ENCODE measurements at regions not wholly inside any gene's neighbourhood (a gene's known extent, or its start where the extent isn't known, plus 50 kb on each side); places are given as distances from the start of the nearest gene placed in this dataset.

GRCh38 chr16:85979605-85980004, 80.6 kb downstream of the IRF8 start:
- no peak for DNase-seq
- intact Hi-C loops (cut with DNase I; ENCODE audit: low total_unique reads), result no loop called here
- Histone ChIP-seq H3K27me3 (peaks cover 0 to 29% (median 0%) of the 10 kb centered on the region in 3 donors), H3K9me3 (no peaks in the 10 kb centered on the region), H3K27ac (no peak overlapping the region), H3K36me3 (no peaks in the 10 kb centered on the region), H3K4me1 (peaks cover 0 to 16% (median 8%) of the 10 kb centered on the region in 4 donors), H3K4me3 (no peak overlapping the region)
- TF ChIP-seq CTCF (IDR thresholded peaks at IDR 0.05) (no peak), EP300 (IDR thresholded peaks at IDR 0.05) (no peak), POLR2A (IDR thresholded peaks at IDR 0.05) (no peak), POLR2AphosphoS5 (IDR thresholded peaks at IDR 0.05) (no peak)
- WGBS, 5 donors, result 52 to 65% (median 58%) methylated on average over 11 of the region's 11 CpGs

GRCh38 chr16:85980686-85981085, 81.7 kb downstream of the IRF8 start:
- Histone ChIP-seq H3K9me3 (no peaks in the 10 kb centered on the region), H3K36me3 (no peaks in the 10 kb centered on the region), H3K4me3 (no peak overlapping the region), H3K27me3 (peaks cover 0 to 35% (median 0%) of the 10 kb centered on the region in 3 donors), H3K27ac (no peak overlapping the region), H3K4me1 (peaks cover 0 to 5% (median 0%) of the 10 kb centered on the region in 4 donors)
- intact Hi-C loops (cut with DNase I; ENCODE audit: low total_unique reads), result no loop called here
- WGBS, 5 donors, result 86 to 96% (median 92%) methylated on average over 6 of the region's 6 CpGs
- TF ChIP-seq CTCF (IDR thresholded peaks at IDR 0.05) (no peak), POLR2AphosphoS5 (IDR thresholded peaks at IDR 0.05) (no peak), POLR2A (IDR thresholded peaks at IDR 0.05) (no peak), EP300 (IDR thresholded peaks at IDR 0.05) (no peak)
- DNase-seq, result no peak

GRCh38 chr16:85981826-85982562, 83.0 kb downstream of the IRF8 start:
- Histone ChIP-seq H3K36me3 (no peaks in the 10 kb centered on the region), H3K9me3 (no peaks in the 10 kb centered on the region), H3K27ac (no peak overlapping the region), H3K27me3 (peaks cover 0 to 35% (median 0%) of the 10 kb centered on the region in 3 donors), H3K4me1 (peaks cover 0 to 4% (median 2%) of the 10 kb centered on the region in 4 donors), H3K4me3 (no peak overlapping the region)
- TF ChIP-seq CTCF (IDR thresholded peaks at IDR 0.05), result no peak
- TF ChIP-seq POLR2AphosphoS5 (IDR thresholded peaks at IDR 0.05), result no peak
- TF ChIP-seq POLR2A (IDR thresholded peaks at IDR 0.05), result no peak
- TF ChIP-seq EP300 (IDR thresholded peaks at IDR 0.05), result no peak
- 85 to 92% (median 90%) methylated on average over 16 of the region's 16 CpGs for WGBS, 5 donors
- intact Hi-C loops (cut with DNase I; ENCODE audit: low total_unique reads), result no loop called here
- no peak for DNase-seq

- peak in 1 of 2 donors; percentile 29 for DNase-seq
- Histone ChIP-seq H3K4me1 (peaks cover 0 to 9% (median 7%) of the 10 kb centered on the region in 4 donors), H3K27me3 (peaks cover 0 to 35% (median 0%) of the 10 kb centered on the region in 3 donors), H3K9me3 (no peaks in the 10 kb centered on the region), H3K27ac (no peak overlapping the region), H3K4me3 (no peak overlapping the region), H3K36me3 (no peaks in the 10 kb centered on the region)
- TF ChIP-seq CTCF (IDR thresholded peaks at IDR 0.05) (no peak), EP300 (IDR thresholded peaks at IDR 0.05) (no peak), POLR2A (IDR thresholded peaks at IDR 0.05) (no peak), POLR2AphosphoS5 (IDR thresholded peaks at IDR 0.05) (no peak)
- WGBS, 5 donors, result 72 to 89% (median 84%) methylated on average over 10 to 23 of the region's 23 CpGs
- intact Hi-C loops (cut with DNase I; ENCODE audit: low total_unique reads), result no loop called here
Measured at GRCh38 chr16:85982563-85982939, 83.6 kb downstream of the IRF8 start.
